Astrocyte (in vitro differentiated cells and primary cell): ENCODE measurements at regions not wholly inside any gene's neighbourhood (a gene's known extent, or its start where the extent isn't known, plus 50 kb on each side); places are given as distances from the start of the nearest gene placed in this dataset.

Source experiments
- DNase-seq: peaks from one replicate; pipeline ENCODE4 v3.0.0-alpha.2; 2010; ENCODE audit warnings: low read depth
- FAIRE-seq: peaks from 2 replicates; lab custom pipeline; 2011; peaks lifted over from hg19 to GRCh38; lab: Jason Lieb, UNC
- H2AFZ ChIP-seq: 2 replicates; pipeline ENCODE4 v1.6.0; 2012; ENCODE audit warnings: low read depth, low read length, inconsistent platforms
- H3K27ac ChIP-seq: 2 replicates; pipeline ENCODE4 v1.5.1; 2011; ENCODE audit warnings: low read depth, low read length, inconsistent platforms
- H3K27me3 ChIP-seq: 2 replicates; pipeline ENCODE4 v1.6.0; 2011; ENCODE audit warnings: low read length, inconsistent platforms; ENCODE audit not compliant: insufficient read depth
- H3K36me3 ChIP-seq: 2 replicates; pipeline ENCODE4 v1.5.1; 2011; ENCODE audit warnings: low read length, inconsistent platforms; ENCODE audit not compliant: insufficient read depth
- H3K4me1 ChIP-seq: 2 replicates; pipeline ENCODE4 v1.5.1; 2011; ENCODE audit warnings: low read length, inconsistent platforms; ENCODE audit not compliant: insufficient read depth
- H3K4me2 ChIP-seq: 2 replicates; pipeline ENCODE4 v1.6.0; 2012; ENCODE audit warnings: low read length, inconsistent platforms
- H3K4me3 ChIP-seq: 2 replicates; pipeline ENCODE4 v1.5.1; 2011; ENCODE audit warnings: low read depth, mild to moderate bottlenecking, low read length, inconsistent platforms; ENCODE audit not compliant: insufficient read depth
- H3K79me2 ChIP-seq: 2 replicates; pipeline ENCODE4 v1.6.0; 2012; ENCODE audit warnings: mild to moderate bottlenecking, low read length, inconsistent platforms; ENCODE audit not compliant: insufficient read depth
- H3K9ac ChIP-seq: 2 replicates; pipeline ENCODE4 v1.6.0; 2012; ENCODE audit warnings: mild to moderate bottlenecking, low read length, inconsistent platforms
- H3K9me3 ChIP-seq: 2 replicates; pipeline ENCODE4 v1.5.1; 2012; ENCODE audit warnings: low read depth, mild to moderate bottlenecking, low read length, inconsistent platforms; ENCODE audit not compliant: insufficient read depth
- H4K20me1 ChIP-seq: 2 replicates; pipeline ENCODE4 v1.6.0; 2012; ENCODE audit warnings: low read length, inconsistent platforms; ENCODE audit not compliant: insufficient read depth
- H3K27ac Mint-ChIP-seq: one replicate; pipeline ENCODE4 v1.8.0; 2021; ENCODE audit warnings: mild to moderate bottlenecking, mixed read lengths; ENCODE audit not compliant: unreplicated experiment
- H3K27me3 Mint-ChIP-seq: one replicate; pipeline ENCODE4 v1.8.0; 2021; ENCODE audit warnings: low read depth, mixed read lengths; ENCODE audit not compliant: unreplicated experiment
- H3K36me3 Mint-ChIP-seq: one replicate; pipeline ENCODE4 v1.8.0; 2021; ENCODE audit warnings: low read depth, mixed read lengths; ENCODE audit not compliant: unreplicated experiment
- H3K4me1 Mint-ChIP-seq: one replicate; pipeline ENCODE4 v1.8.0; 2021; ENCODE audit warnings: low read depth, mixed read lengths; ENCODE audit not compliant: unreplicated experiment
- H3K4me3 Mint-ChIP-seq: one replicate; pipeline ENCODE4 v1.8.0; 2021; ENCODE audit warnings: mild to moderate bottlenecking, moderate library complexity, mixed read lengths; ENCODE audit not compliant: unreplicated experiment
- H3K9me3 Mint-ChIP-seq: one replicate; pipeline ENCODE4 v1.8.0; 2021; ENCODE audit warnings: mild to moderate bottlenecking, mixed read lengths; ENCODE audit not compliant: unreplicated experiment
- CTCF ChIP-seq: IDR thresholded peaks from 2 replicates; pipeline ENCODE4 v1.5.1; 2011; ENCODE audit warnings: low read depth, mild to moderate bottlenecking, inconsistent platforms, low read length, moderate library complexity; ENCODE audit not compliant: insufficient read depth
- EZH2 ChIP-seq: IDR thresholded peaks from 2 replicates; pipeline ENCODE4 v1.6.1; 2012; ENCODE audit warnings: mild to moderate bottlenecking, low read length, inconsistent platforms; ENCODE audit not compliant: insufficient read depth

- Histone ChIP-seq H3K9ac (no peak overlapping the region), H3K9me3 (peaks cover 3% of the 10 kb centered on the region), H3K4me1 (no peaks in the 10 kb centered on the region), H3K27me3 (no peaks in the 10 kb centered on the region), H3K4me2 (no peak overlapping the region), H2AFZ (no peak overlapping the region), H3K36me3 (no peaks in the 10 kb centered on the region), H3K4me3 (no peak overlapping the region), H3K79me2 (no peaks in the 10 kb centered on the region), H3K27ac (no peak overlapping the region), H4K20me1 (no peaks in the 10 kb centered on the region)
- H3K4me3 Mint-ChIP-seq: no peak overlapping the region
- no peaks in the 10 kb centered on the region for H3K36me3 Mint-ChIP-seq
- FAIRE-seq (no peak), DNase-seq (no peak)
- H3K27me3 Mint-ChIP-seq: no peaks in the 10 kb centered on the region
- H3K27ac Mint-ChIP-seq: no peak overlapping the region
- peaks cover 2% of the 10 kb centered on the region for H3K9me3 Mint-ChIP-seq
- TF ChIP-seq EZH2: no peak
- peaks cover under 1% of the 10 kb centered on the region for H3K4me1 Mint-ChIP-seq
Observed at GRCh38 chr16:63057341-63057740, 1021.1 kb upstream of the CDH8 start.

- TF ChIP-seq EZH2: no peak
- no peak for TF ChIP-seq CTCF
- Histone ChIP-seq H3K9ac (no peak overlapping the region), H3K27ac (no peak overlapping the region), H3K79me2 (no peaks in the 10 kb centered on the region), H3K9me3 (no peaks in the 10 kb centered on the region), H3K36me3 (no peaks in the 10 kb centered on the region), H3K4me2 (no peak overlapping the region), H4K20me1 (no peaks in the 10 kb centered on the region), H3K4me3 (no peak overlapping the region), H3K4me1 (no peaks in the 10 kb centered on the region), H3K27me3 (no peaks in the 10 kb centered on the region), H2AFZ (no peak overlapping the region)
- DNase-seq: no peak
- no peak for FAIRE-seq
- H3K27me3 Mint-ChIP-seq: no peaks in the 10 kb centered on the region
- H3K9me3 Mint-ChIP-seq: no peaks in the 10 kb centered on the region
- H3K4me1 Mint-ChIP-seq: no peaks in the 10 kb centered on the region
- H3K4me3 Mint-ChIP-seq: no peak overlapping the region
- no peak overlapping the region for H3K27ac Mint-ChIP-seq
- H3K36me3 Mint-ChIP-seq: no peaks in the 10 kb centered on the region
Observed at GRCh38 chr16:63050391-63050790, 1014.2 kb upstream of the CDH8 start.

GRCh38 chr16:63038397-63039106, 1002.3 kb upstream of the CDH8 start:
- H3K9me3 Mint-ChIP-seq: no peaks in the 10 kb centered on the region
- Histone ChIP-seq H3K9me3 (peaks cover under 1% of the 10 kb centered on the region), H4K20me1 (no peaks in the 10 kb centered on the region), H3K79me2 (no peaks in the 10 kb centered on the region), H3K27ac (no peak overlapping the region), H2AFZ (no peak overlapping the region), H3K36me3 (no peaks in the 10 kb centered on the region), H3K9ac (no peak overlapping the region), H3K27me3 (no peaks in the 10 kb centered on the region), H3K4me3 (no peak overlapping the region), H3K4me1 (no peaks in the 10 kb centered on the region), H3K4me2 (no peak overlapping the region)
- TF ChIP-seq EZH2: no peak
- TF ChIP-seq CTCF: no peak
- FAIRE-seq (no peak), DNase-seq (no peak)
- H3K36me3 Mint-ChIP-seq: no peaks in the 10 kb centered on the region
- no peak overlapping the region for H3K27ac Mint-ChIP-seq
- no peaks in the 10 kb centered on the region for H3K4me1 Mint-ChIP-seq
- no peaks in the 10 kb centered on the region for H3K27me3 Mint-ChIP-seq
- no peak overlapping the region for H3K4me3 Mint-ChIP-seq
